ENCODE measurements at regions not wholly inside any gene's neighbourhood (a gene's known extent, or its start where the extent isn't known, plus 50 kb on each side); places are given as distances from the start of the nearest gene placed in this dataset.
"Not testable (repeated sequence)": the region's sequence is repeated elsewhere in the genome, so short reads cannot be mapped to it uniquely, and the experiment has no call there.

- DNase-seq (ENCODE audit: low read depth): no peak
Observed at GRCh38 chr12:66775871-66776270, 97.0 kb upstream of the GRIP1 start.

- no peak for DNase-seq (ENCODE audit: low read depth)
Observed at GRCh38 chr12:66776974-66777373, 98.1 kb upstream of the GRIP1 start.

GRCh38 chr12:66779466-66779865 is 100.6 kb upstream of the GRIP1 start:
- no peak for DNase-seq (ENCODE audit: low read depth)

- DNase-seq (ENCODE audit: low read depth): no peak
Observed at GRCh38 chr12:66786531-66787308, 107.8 kb upstream of the GRIP1 start.

GRCh38 chr12:66799551-66799950 is 120.7 kb upstream of the GRIP1 start:
- DNase-seq (ENCODE audit: low read depth): no peak

GRCh38 chr12:66800046-66800445 is 121.2 kb upstream of the GRIP1 start:
- no peak for DNase-seq (ENCODE audit: low read depth)

- DNase-seq (ENCODE audit: low read depth): no peak
Observed at GRCh38 chr12:66803930-66804329, 125.1 kb upstream of the GRIP1 start.

- DNase-seq (ENCODE audit: low read depth): no peak
Observed at GRCh38 chr12:66804563-66804974, 125.7 kb upstream of the GRIP1 start.

- no peak for DNase-seq (ENCODE audit: low read depth)
Observed at GRCh38 chr12:66808606-66809005, 129.7 kb upstream of the GRIP1 start.

- no peak for DNase-seq (ENCODE audit: low read depth)
Observed at GRCh38 chr12:66813137-66813892, 134.4 kb upstream of the GRIP1 start.

- no peak for DNase-seq (ENCODE audit: low read depth)
Observed at GRCh38 chr12:66819587-66819986, 140.7 kb upstream of the GRIP1 start.

GRCh38 chr12:66822961-66823360 is 144.1 kb upstream of the GRIP1 start:
- DNase-seq (ENCODE audit: low read depth): no peak

- no peak for DNase-seq (ENCODE audit: low read depth)
Observed at GRCh38 chr12:66823857-66824570, 145.1 kb upstream of the GRIP1 start.

- DNase-seq (ENCODE audit: low read depth): not testable (repeated sequence)
Observed at GRCh38 chr12:66825921-66826320, 147.0 kb upstream of the GRIP1 start.

- no peak for DNase-seq (ENCODE audit: low read depth)
Observed at GRCh38 chr12:66829660-66830325, 150.9 kb upstream of the GRIP1 start.

GRCh38 chr12:66831495-66831894 is 152.6 kb upstream of the GRIP1 start:
- no peak for DNase-seq (ENCODE audit: low read depth)

- DNase-seq (ENCODE audit: low read depth): no peak
Observed at GRCh38 chr12:66832997-66833396, 154.1 kb upstream of the GRIP1 start.

GRCh38 chr12:66836623-66837310 is 157.9 kb upstream of the GRIP1 start:
- DNase-seq (ENCODE audit: low read depth): no peak

- DNase-seq (ENCODE audit: low read depth): no peak
Observed at GRCh38 chr12:66837311-66837627, 158.4 kb upstream of the GRIP1 start.

GRCh38 chr12:66838366-66838765 is 159.5 kb upstream of the GRIP1 start:
- DNase-seq (ENCODE audit: low read depth): no peak

GRCh38 chr12:66848967-66849366 is 170.1 kb upstream of the GRIP1 start:
- DNase-seq (ENCODE audit: low read depth): no peak

GRCh38 chr12:66851134-66851533 is 172.3 kb upstream of the GRIP1 start:
- no peak for DNase-seq (ENCODE audit: low read depth)
